Muscle layer of duodenum (tissue), 2 donors: ENCODE measurements at regions not wholly inside any gene's neighbourhood (a gene's known extent, or its start where the extent isn't known, plus 50 kb on each side); places are given as distances from the start of the nearest gene placed in this dataset.

Experiments
- H3K27ac ChIP-seq: one replicate; pipeline ENCODE4 v1.7.0; 2013; ENCODE audit warnings: mild to moderate bottlenecking, low read length
- H3K27me3 ChIP-seq: one replicate; pipeline ENCODE4 v1.7.0; 2013; ENCODE audit warnings: low read depth, mild to moderate bottlenecking, control low read depth, low read length
- H3K36me3 ChIP-seq, 2 donors: one replicate each; pipeline ENCODE4 v1.7.0; 2013; ENCODE audit warnings: low read length in 2 of 2, control low read depth in 1 of 2, mild to moderate bottlenecking in 1 of 2; ENCODE audit not compliant: insufficient read depth in 2 of 2, control insufficient read depth in 1 of 2
- H3K4me1 ChIP-seq, 2 donors: one replicate each; pipeline ENCODE4 v1.7.0; 2013; ENCODE audit warnings: low read length in 2 of 2, mild to moderate bottlenecking in 2 of 2, control low read depth in 1 of 2, moderate library complexity in 1 of 2; ENCODE audit not compliant: insufficient read depth in 2 of 2, control insufficient read depth in 1 of 2
- H3K4me3 ChIP-seq, 2 donors: one replicate each; pipeline ENCODE4 v1.7.0; 2013; ENCODE audit warnings: low read length in 2 of 2, low read depth in 1 of 2, mild to moderate bottlenecking in 1 of 2
- H3K9me3 ChIP-seq, 2 donors: one replicate each; pipeline ENCODE4 v1.7.0; 2013; ENCODE audit warnings: low read length in 2 of 2, control low read depth in 1 of 2, mild to moderate bottlenecking in 1 of 2; ENCODE audit not compliant: control insufficient read depth in 1 of 2
- donor health status: healthy.

GRCh38 chr18:42412281-42412680 is 457.2 kb downstream of the PIK3C3 start:
- no peaks in the 10 kb centered on the region for H3K27me3 ChIP-seq
- H3K4me3 ChIP-seq: no peak overlapping the region
- peaks cover 0 to 4% of the 10 kb centered on the region in 2 donors for H3K9me3 ChIP-seq
- no peaks in the 10 kb centered on the region for H3K36me3 ChIP-seq
- H3K27ac ChIP-seq: no peak overlapping the region
- H3K4me1 ChIP-seq: no peaks in the 10 kb centered on the region

GRCh38 chr18:42412896-42413295 is 457.9 kb downstream of the PIK3C3 start:
- Histone ChIP-seq H3K4me1 (no peaks in the 10 kb centered on the region), H3K9me3 (peaks cover 0 to 4% of the 10 kb centered on the region in 2 donors), H3K27me3 (no peaks in the 10 kb centered on the region), H3K4me3 (no peak overlapping the region), H3K36me3 (no peaks in the 10 kb centered on the region), H3K27ac (no peak overlapping the region)

GRCh38 chr18:42413870-42414269 is 458.8 kb downstream of the PIK3C3 start:
- Histone ChIP-seq H3K36me3 (no peaks in the 10 kb centered on the region), H3K4me3 (no peak overlapping the region), H3K9me3 (peaks cover 0 to 2% of the 10 kb centered on the region in 2 donors), H3K27me3 (no peaks in the 10 kb centered on the region), H3K4me1 (no peaks in the 10 kb centered on the region), H3K27ac (no peak overlapping the region)

- H3K4me3 ChIP-seq: no peak overlapping the region
- H3K4me1 ChIP-seq: no peaks in the 10 kb centered on the region
Measured at GRCh38 chr18:42414756-42415454, 459.9 kb downstream of the PIK3C3 start.

GRCh38 chr18:42417189-42417588 is 462.2 kb downstream of the PIK3C3 start:
- Histone ChIP-seq H3K27me3 (no peaks in the 10 kb centered on the region), H3K4me3 (no peak overlapping the region), H3K9me3 (no peaks in the 10 kb centered on the region), H3K4me1 (no peaks in the 10 kb centered on the region), H3K27ac (no peak overlapping the region), H3K36me3 (no peaks in the 10 kb centered on the region)

More at GRCh38 chr18:42414756-42415454, 459.9 kb downstream of the PIK3C3 start:
- Histone ChIP-seq H3K27me3 (no peaks in the 10 kb centered on the region), H3K36me3 (no peaks in the 10 kb centered on the region), H3K9me3 (no peaks in the 10 kb centered on the region), H3K27ac (no peak overlapping the region)

- no peaks in the 10 kb centered on the region for H3K9me3 ChIP-seq
- no peaks in the 10 kb centered on the region for H3K36me3 ChIP-seq
- H3K27ac ChIP-seq: no peak overlapping the region
- H3K27me3 ChIP-seq: no peaks in the 10 kb centered on the region
- no peaks in the 10 kb centered on the region for H3K4me1 ChIP-seq
- no peak overlapping the region for H3K4me3 ChIP-seq
Measured at GRCh38 chr18:42418121-42418520, 463.1 kb downstream of the PIK3C3 start.

GRCh38 chr18:42425025-42425424 is 470.0 kb downstream of the PIK3C3 start:
- H3K36me3 ChIP-seq: no peaks in the 10 kb centered on the region
- H3K27me3 ChIP-seq: no peaks in the 10 kb centered on the region
- no peak overlapping the region for H3K4me3 ChIP-seq
- H3K27ac ChIP-seq: no peak overlapping the region
- peaks cover 0 to 5% of the 10 kb centered on the region in 2 donors for H3K4me1 ChIP-seq
- H3K9me3 ChIP-seq: no peaks in the 10 kb centered on the region

GRCh38 chr18:42426496-42427015 is 471.5 kb downstream of the PIK3C3 start:
- Histone ChIP-seq H3K4me1 (peaks cover 0 to 5% of the 10 kb centered on the region in 2 donors), H3K27me3 (no peaks in the 10 kb centered on the region), H3K27ac (no peak overlapping the region), H3K4me3 (no peak overlapping the region), H3K36me3 (no peaks in the 10 kb centered on the region), H3K9me3 (no peaks in the 10 kb centered on the region)

- Histone ChIP-seq H3K9me3 (no peaks in the 10 kb centered on the region), H3K27ac (no peak overlapping the region), H3K36me3 (no peaks in the 10 kb centered on the region), H3K4me1 (peaks cover 0 to 5% of the 10 kb centered on the region in 2 donors), H3K4me3 (no peak overlapping the region), H3K27me3 (no peaks in the 10 kb centered on the region)
Measured at GRCh38 chr18:42429196-42429595, 474.2 kb downstream of the PIK3C3 start.

GRCh38 chr18:42436222-42436765 is 481.3 kb downstream of the PIK3C3 start:
- Histone ChIP-seq H3K27ac (no peak overlapping the region), H3K4me3 (no peak overlapping the region), H3K27me3 (no peaks in the 10 kb centered on the region), H3K4me1 (no peaks in the 10 kb centered on the region), H3K36me3 (no peaks in the 10 kb centered on the region), H3K9me3 (no peaks in the 10 kb centered on the region)

- Histone ChIP-seq H3K4me1 (no peaks in the 10 kb centered on the region), H3K9me3 (no peaks in the 10 kb centered on the region), H3K27ac (no peak overlapping the region), H3K27me3 (no peaks in the 10 kb centered on the region), H3K4me3 (no peak overlapping the region), H3K36me3 (no peaks in the 10 kb centered on the region)
Measured at GRCh38 chr18:42437001-42437400, 482.0 kb downstream of the PIK3C3 start.
